ENCODE measurements at regions not wholly inside any gene's neighbourhood (a gene's known extent, or its start where the extent isn't known, plus 50 kb on each side); places are given as distances from the start of the nearest gene placed in this dataset.

GRCh38 chr18:22278798-22279197, 109.4 kb downstream of the GATA6 start:
- TF ChIP-seq CTCF (IDR thresholded peaks at IDR 0.05; ENCODE audit: insufficient read depth, low read length, severe bottlenecking), result no peak
- no peaks in the 10 kb centered on the region for H3K36me3 ChIP-seq (ENCODE audit: control insufficient read depth, insufficient read depth, low read length)
- no peaks in the 10 kb centered on the region for H3K27me3 ChIP-seq (ENCODE audit: control insufficient read depth, insufficient read depth, low read length)
- FAIRE-seq (no peak), DNase-seq (ENCODE audit: low read depth) (no peak)
- H3K4me3 ChIP-seq (ENCODE audit: low read depth, low read length), result no peak overlapping the region

GRCh38 chr18:22277758-22278157, 108.4 kb downstream of the GATA6 start:
- no peak for TF ChIP-seq CTCF (IDR thresholded peaks at IDR 0.05; ENCODE audit: insufficient read depth, low read length, severe bottlenecking)
- Histone ChIP-seq H3K27me3 (ENCODE audit: control insufficient read depth, insufficient read depth, low read length) (peaks cover 2% of the 10 kb centered on the region), H3K36me3 (ENCODE audit: control insufficient read depth, insufficient read depth, low read length) (no peaks in the 10 kb centered on the region), H3K4me3 (ENCODE audit: low read depth, low read length) (no peak overlapping the region)
- no peak for FAIRE-seq
- DNase-seq (ENCODE audit: low read depth), result no peak

GRCh38 chr18:22276334-22276713, 106.9 kb downstream of the GATA6 start:
- FAIRE-seq (no peak), DNase-seq (ENCODE audit: low read depth) (no peak)
- no peak for TF ChIP-seq CTCF (IDR thresholded peaks at IDR 0.05; ENCODE audit: insufficient read depth, low read length, severe bottlenecking)
- Histone ChIP-seq H3K4me3 (ENCODE audit: low read depth, low read length) (no peak overlapping the region), H3K27me3 (ENCODE audit: control insufficient read depth, insufficient read depth, low read length) (peaks cover 2% of the 10 kb centered on the region), H3K36me3 (ENCODE audit: control insufficient read depth, insufficient read depth, low read length) (no peaks in the 10 kb centered on the region)

- FAIRE-seq (no peak), DNase-seq (ENCODE audit: low read depth) (no peak)
- H3K36me3 ChIP-seq (ENCODE audit: control insufficient read depth, insufficient read depth, low read length), result no peaks in the 10 kb centered on the region
- H3K27me3 ChIP-seq (ENCODE audit: control insufficient read depth, insufficient read depth, low read length), result peaks cover 2% of the 10 kb centered on the region
- H3K4me3 ChIP-seq (ENCODE audit: low read depth, low read length), result no peak overlapping the region
- TF ChIP-seq CTCF (IDR thresholded peaks at IDR 0.05; ENCODE audit: insufficient read depth, low read length, severe bottlenecking), result no peak
These were observed 106.4 kb downstream of the GATA6 start for GRCh38 chr18:22275706-22276333.

GRCh38 chr18:22273101-22274039, 104.0 kb downstream of the GATA6 start:
- no peak for TF ChIP-seq CTCF (IDR thresholded peaks at IDR 0.05; ENCODE audit: insufficient read depth, low read length, severe bottlenecking)
- FAIRE-seq, result no peak
- DNase-seq (ENCODE audit: low read depth), result no peak

More at GRCh38 chr18:22273101-22274039, 104.0 kb downstream of the GATA6 start:
- Histone ChIP-seq H3K27me3 (ENCODE audit: control insufficient read depth, insufficient read depth, low read length) (peaks cover 4% of the 10 kb centered on the region), H3K36me3 (ENCODE audit: control insufficient read depth, insufficient read depth, low read length) (no peaks in the 10 kb centered on the region), H3K4me3 (ENCODE audit: low read depth, low read length) (no peak overlapping the region)

Measured in bronchial epithelial cell (primary cell).